ELF-1 (cell line): ENCODE measurements at regions not wholly inside any gene's neighbourhood (a gene's known extent, or its start where the extent isn't known, plus 50 kb on each side); places are given as distances from the start of the nearest gene placed in this dataset.

Experiments
- DNase-seq: peaks from one replicate; pipeline ENCODE4 v3.0.0-alpha.2; 2016; ENCODE audit warnings: low read depth, low spot score

DNA sequence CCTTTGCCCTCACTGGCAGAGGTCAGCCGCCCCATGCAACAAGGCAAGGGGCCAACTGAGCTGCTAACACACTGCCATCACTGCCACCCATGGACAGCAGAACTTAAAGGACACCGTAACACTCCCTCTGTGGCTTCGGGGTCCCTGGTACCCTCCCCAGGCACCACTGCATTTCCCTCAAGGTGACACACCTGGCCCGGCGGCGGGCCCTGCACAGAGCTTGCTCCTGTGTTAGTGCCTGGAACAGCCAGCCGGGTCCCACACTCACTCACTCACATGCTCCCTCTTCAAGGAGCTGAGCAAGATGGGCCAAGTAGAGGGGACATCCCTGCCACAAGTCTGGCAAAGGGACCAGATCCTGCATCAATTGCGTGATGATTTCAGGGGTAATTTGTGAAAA lies 126.5 kb upstream of the SOX4 start:
- no peak for DNase-seq

GRCh38 chr6:21468461-21468860 lies 125.1 kb upstream of the SOX4 start:
- DNase-seq: no peak

DNA sequence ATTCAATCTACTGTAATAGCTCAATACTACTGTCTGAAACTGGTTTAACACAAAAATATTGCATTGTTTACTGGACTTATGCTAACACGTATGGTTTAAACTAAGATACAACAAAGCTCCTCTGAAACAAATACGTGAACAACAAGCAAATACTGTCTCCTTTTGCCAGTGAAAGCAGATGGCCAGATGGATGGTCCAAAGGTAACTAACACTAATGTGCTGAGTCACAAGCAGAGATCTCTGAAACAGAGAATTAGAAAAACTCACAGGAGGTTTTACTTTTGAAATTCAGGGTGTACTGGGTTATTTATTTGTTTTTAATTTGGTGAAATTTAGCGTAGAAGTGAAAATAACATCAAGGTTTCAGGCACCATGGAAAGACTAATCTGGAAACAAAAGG lies 124.3 kb upstream of the SOX4 start:
- DNase-seq: no peak

- DNase-seq: peak; percentile 47
Measured at GRCh38 chr6:21476112-21476511, 117.4 kb upstream of the SOX4 start.

DNA sequence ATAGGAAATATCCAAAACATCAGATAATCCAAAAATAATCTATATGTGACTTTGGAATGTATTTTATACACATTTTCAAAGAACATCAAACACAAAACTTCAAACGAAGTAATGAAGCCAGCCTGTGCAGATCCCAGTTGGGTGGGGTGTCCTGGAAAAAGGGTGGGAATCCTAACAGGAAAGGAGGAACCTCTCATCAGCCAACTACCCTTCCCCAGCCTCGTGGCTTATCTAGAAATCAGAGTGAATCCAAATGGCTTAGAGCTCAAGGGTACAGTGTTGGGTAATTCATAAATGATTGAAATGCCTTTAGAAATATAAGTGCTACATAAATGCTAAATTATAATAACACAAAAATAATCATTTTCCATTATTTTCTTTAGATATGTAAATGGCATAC lies 115.1 kb upstream of the SOX4 start:
- no peak for DNase-seq

DNA sequence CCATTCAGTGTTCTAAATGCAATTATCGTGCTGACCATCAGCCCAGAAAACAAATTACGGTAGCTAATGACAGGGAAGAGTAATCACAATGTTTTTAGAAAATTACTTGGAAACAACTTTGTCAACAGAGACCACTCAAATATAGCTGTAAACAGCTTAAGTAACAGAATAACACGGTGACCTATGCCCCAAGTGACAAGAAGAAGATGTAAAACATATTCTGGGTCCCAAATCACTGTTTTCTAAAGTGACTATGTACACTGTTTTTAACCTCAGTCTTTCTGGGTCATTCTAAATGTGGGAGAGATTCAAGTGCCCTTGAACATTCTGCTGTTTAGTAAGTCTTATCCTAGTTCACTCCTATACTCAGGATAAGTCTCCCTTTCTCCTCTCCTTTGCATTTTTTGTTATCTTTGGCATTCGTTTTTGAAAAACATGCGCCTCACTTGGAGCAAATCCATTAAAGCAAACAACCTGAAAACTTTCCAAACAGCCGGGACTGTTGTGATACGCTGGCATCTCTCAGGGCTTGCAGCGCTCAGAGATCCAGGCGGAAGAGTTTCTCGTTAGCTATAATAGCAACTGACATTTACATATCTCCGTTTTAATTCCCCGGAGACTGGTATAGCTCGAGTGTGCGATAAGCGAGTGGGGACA lies 114.5 kb upstream of the SOX4 start:
- no peak for DNase-seq

DNA sequence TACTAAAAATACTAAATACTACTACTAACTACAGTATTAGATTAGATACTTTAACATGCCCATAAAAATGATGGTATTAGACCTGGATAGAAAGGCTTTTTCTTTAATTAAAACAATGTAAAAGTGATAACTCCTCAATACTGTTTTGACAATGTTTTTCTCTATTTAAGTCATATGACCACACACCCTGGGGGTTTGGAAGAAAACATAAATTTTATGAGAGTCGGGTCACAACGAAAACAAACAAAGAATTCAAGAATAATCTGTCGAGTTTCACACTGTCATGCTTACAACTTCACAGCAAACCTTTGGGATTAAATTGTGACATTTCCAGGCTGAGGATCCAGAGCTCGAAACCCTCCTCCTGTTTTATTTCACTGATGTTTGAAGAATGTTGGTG lies 107.4 kb upstream of the SOX4 start:
- DNase-seq: no peak

DNA sequence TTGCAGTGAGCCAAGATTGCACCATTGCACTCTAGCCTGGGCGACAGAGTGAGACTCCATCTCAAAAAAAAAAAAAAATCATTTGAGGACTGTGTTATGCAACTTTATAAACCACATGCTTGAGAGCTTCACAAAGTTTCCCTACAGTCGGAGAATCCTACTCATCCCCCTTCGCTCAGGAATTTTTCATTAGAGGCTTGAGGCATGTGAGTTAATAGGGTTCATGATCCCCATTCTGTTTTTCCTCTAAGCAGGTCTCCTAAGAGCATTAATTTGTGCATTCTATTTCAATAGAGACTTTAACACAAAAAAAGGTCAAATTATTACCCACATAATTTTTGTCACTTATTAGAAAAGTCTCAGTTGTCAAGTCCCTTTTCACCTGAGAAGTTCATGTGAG lies 103.7 kb upstream of the SOX4 start:
- no peak for DNase-seq

DNA sequence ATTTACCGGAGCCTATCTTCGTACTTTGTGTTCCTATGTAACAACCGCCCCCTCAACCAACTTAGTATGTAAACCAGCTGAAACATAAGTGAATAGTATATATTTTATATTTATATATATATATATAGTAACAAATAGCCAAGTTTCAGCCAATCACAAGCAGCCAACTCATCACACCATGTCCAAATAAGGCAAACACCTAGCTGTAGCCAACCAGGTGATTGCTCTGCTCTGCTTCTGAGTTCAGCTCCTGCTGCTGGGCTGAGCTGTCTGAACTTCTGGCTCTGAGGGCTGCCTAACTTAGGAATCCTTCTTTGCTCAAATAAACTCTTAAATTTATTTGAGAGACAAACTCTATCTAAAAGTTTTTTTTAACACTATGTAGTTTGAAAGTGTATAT lies 101.6 kb upstream of the SOX4 start:
- no peak for DNase-seq

GRCh38 chr6:21494505-21494904 lies 99.0 kb upstream of the SOX4 start:
- DNase-seq: no peak

GRCh38 chr6:21496196-21496595 lies 97.4 kb upstream of the SOX4 start:
- DNase-seq: no peak

- DNase-seq: no peak
Measured at GRCh38 chr6:21496706-21497105, 96.8 kb upstream of the SOX4 start.

- no peak for DNase-seq
Measured at GRCh38 chr6:21500314-21501020, 93.1 kb upstream of the SOX4 start.

GRCh38 chr6:21501021-21501354 lies 92.6 kb upstream of the SOX4 start:
- DNase-seq: no peak

GRCh38 chr6:21501815-21502214 lies 91.7 kb upstream of the SOX4 start:
- no peak for DNase-seq

- no peak for DNase-seq
Measured at GRCh38 chr6:21502682-21503081, 90.9 kb upstream of the SOX4 start.

- no peak for DNase-seq
Measured at GRCh38 chr6:21504790-21505189, 88.8 kb upstream of the SOX4 start.

DNA sequence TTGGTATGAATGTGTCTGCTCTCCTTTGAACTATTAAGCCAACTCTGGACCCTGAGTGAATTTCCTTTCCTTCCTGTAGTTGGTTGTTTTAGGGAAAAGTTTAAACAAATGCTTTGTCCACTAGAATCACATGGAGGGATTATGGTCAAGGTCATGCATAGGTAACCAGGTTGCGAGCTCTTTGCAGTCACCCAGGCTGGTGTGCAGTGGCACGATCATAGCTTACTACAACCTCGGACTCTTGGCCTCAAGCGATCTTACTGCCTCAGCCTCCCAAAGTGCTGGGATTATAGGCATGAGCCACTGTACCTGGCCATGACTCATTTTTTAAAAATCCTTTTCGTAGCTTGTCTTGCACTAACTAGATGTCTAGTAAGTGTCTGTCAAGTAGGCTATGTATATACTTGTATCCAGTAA lies 88.0 kb upstream of the SOX4 start:
- DNase-seq: no peak

GRCh38 chr6:21506126-21506525 lies 87.4 kb upstream of the SOX4 start:
- no peak for DNase-seq

DNA sequence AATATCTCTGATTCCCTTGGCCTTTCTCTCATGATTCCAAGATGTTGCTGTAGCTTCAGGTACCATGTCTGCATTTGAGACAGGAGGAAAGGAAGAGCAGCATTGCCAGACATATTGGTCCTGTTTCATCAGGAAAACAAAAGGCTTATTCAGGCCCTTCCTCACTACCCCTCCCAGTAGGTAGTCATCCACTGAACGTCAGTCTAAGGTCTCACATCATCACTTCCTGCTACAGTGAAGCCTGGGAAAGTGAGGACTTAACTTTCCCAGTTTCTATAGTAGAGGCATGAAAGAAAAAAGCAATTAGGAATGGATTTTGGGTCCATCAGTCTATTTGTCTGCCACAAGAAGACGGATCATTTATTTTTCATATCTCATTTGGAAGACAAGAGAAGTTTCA lies 85.7 kb upstream of the SOX4 start:
- DNase-seq: no peak

DNA sequence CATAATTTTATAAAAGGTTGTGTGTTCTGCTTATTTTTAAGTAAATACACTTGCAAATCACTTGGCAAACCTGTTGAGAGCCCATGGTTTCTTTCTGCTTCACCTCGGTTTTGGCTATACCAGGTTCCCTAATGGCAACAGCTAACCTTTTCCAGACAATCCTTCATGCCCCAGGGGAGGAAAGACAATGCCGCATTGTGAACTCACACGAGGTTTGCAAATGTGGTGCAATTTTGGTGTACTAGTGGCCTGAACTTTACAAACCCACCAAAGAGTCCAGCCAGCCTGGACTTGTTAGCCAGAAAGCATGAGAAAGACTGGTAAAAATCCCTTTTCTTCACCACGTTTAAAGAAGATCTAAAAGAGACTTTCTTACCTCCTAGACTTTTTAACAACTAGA lies 84.8 kb upstream of the SOX4 start:
- peak; percentile 47 for DNase-seq

DNA sequence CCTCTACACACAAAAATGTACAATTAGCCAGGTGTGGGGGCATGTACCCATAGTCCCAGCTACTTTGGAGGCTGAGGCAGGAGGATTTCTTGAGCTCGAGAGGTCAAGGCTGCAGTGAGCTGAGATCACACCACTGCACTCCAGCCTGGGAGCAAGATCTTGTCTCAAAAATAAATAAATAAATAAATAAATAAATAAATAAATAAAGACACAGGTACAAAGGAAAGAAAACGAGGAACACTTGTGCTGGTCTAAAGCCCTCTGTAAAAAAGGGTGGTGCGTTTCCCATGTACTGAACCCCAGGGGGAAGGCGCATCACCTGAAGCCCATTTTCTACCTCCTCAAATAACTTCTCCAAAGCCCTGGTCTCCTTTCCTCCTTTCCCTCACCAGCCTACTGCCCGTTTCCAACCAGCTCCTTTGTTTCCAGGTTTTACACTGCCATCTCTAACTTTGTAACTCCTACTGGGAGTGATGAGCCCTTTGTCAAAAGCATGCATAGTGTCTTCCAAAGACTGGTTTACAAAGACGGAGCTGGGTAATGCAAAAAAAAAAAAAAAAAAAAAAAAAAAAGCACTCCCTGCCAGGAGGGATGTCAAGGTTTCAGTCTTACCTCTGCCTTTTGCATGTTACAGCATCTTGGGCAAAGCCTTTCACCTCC lies 81.5 kb upstream of the SOX4 start:
- DNase-seq: no peak

DNA sequence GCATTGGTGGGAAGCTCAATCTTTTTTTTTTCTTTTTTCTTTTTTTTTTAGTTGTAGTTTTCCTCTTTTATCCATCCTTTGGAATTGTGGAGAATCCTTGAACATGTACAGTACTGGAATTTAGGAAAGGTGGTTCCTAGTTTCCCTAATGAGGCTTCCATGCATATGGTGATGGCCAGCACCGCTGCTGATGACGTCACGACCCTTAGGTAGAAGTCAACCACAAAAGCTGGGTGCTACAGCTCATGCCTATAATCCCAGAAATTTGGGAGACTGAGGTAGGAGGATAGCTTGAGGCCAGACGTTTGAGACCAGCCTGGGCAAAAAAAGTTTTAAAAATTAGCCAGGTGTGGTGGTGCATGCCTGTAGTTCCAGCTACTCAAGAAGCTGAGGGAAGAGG lies 79.3 kb upstream of the SOX4 start:
- DNase-seq: no peak
